Naive thymus-derived CD4-positive, alpha-beta T cell (primary cell): ENCODE measurements at regions not wholly inside any gene's neighbourhood (a gene's known extent, or its start where the extent isn't known, plus 50 kb on each side); places are given as distances from the start of the nearest gene placed in this dataset.
"Not testable (repeated sequence)": the region's sequence is repeated elsewhere in the genome, so short reads cannot be mapped to it uniquely, and the experiment has no call there.

ENCODE experiments used
- ATAC-seq: fragments of 150-1000 bp; cut with Tn5 transposase; 2 replicates; pipeline ENCODE4 v1.10.0; 2021; ENCODE audit warnings: mild to moderate bottlenecking, moderate library complexity
- CTCF ChIA-PET: fragments of 350-600 bp; sonication (Branson Sonifier 250); formaldehyde crosslinking; loops from one replicate; lab custom pipeline; 2021; ENCODE audit warnings: antibody characterized with exemption; lab: Charles Lee
- POLR2A ChIA-PET: fragments of 350-600 bp; sonication (Branson Sonifier 250); formaldehyde crosslinking; loops from one replicate; lab custom pipeline; 2021; ENCODE audit warnings: antibody characterized with exemption, inconsistent platforms; lab: Charles Lee
- DNase-seq, 9 donors: peaks; one replicate each; pipeline versions ENCODE4 v3.0.0 to v3.0.0-alpha.2; 2020 to 2022; ENCODE audit warnings: mixed read lengths in 1 of 9
- H3K27ac ChIP-seq: one replicate; pipeline ENCODE4 v1.7.0; 2013; ENCODE audit warnings: mild to moderate bottlenecking, low read depth, low read length, moderate library complexity
- H3K27me3 ChIP-seq, 2 donors: one replicate each; pipeline ENCODE4 v1.7.0; 2013; ENCODE audit warnings: low read length in 2 of 2, mild to moderate bottlenecking in 2 of 2, moderate library complexity in 2 of 2; ENCODE audit not compliant: control insufficient read depth in 2 of 2, insufficient read depth in 2 of 2
- H3K36me3 ChIP-seq, 3 experiments: 1 replicate in 2 of 3; 2 replicates in 1 of 3; pipeline ENCODE4 v1.7.0; 2013; ENCODE audit warnings: low read length in 3 of 3, mild to moderate bottlenecking in 3 of 3, moderate library complexity in 1 of 3; ENCODE audit not compliant: insufficient read depth in 3 of 3, control insufficient read depth in 2 of 3
- H3K4me1 ChIP-seq, 2 donors: one replicate each; pipeline ENCODE4 v1.7.0; 2013; ENCODE audit warnings: low read length in 2 of 2, mild to moderate bottlenecking in 2 of 2, moderate library complexity in 1 of 2; ENCODE audit not compliant: control insufficient read depth in 2 of 2, insufficient read depth in 2 of 2
- H3K4me3 ChIP-seq: 2 replicates; pipeline ENCODE4 v1.7.0; 2013; ENCODE audit warnings: mild to moderate bottlenecking, low read length
- H3K9me3 ChIP-seq, 3 experiments: 1 replicate in 2 of 3; 2 replicates in 1 of 3; pipeline ENCODE4 v1.7.0; 2013; ENCODE audit warnings: low read length in 3 of 3; ENCODE audit not compliant: control insufficient read depth in 2 of 3
- H3K27ac Mint-ChIP-seq, 9 donors: one replicate each; pipeline ENCODE4 v1.8.0; 2020 to 2022; ENCODE audit warnings: mixed read lengths in 9 of 9, mild to moderate bottlenecking in 8 of 9, moderate library complexity in 5 of 9, inconsistent platforms in 2 of 9
- H3K27me3 Mint-ChIP-seq, 5 donors: one replicate each; pipeline ENCODE4 v1.8.0; 2021 to 2022; ENCODE audit warnings: mixed read lengths in 5 of 5, mild to moderate bottlenecking in 1 of 5
- H3K36me3 Mint-ChIP-seq, 5 donors: one replicate each; pipeline ENCODE4 v1.8.0; 2020 to 2022; ENCODE audit warnings: mixed read lengths in 5 of 5, mild to moderate bottlenecking in 3 of 5, inconsistent platforms in 1 of 5
- H3K4me1 Mint-ChIP-seq, 7 donors: one replicate each; pipeline ENCODE4 v1.8.0; 2020 to 2022; ENCODE audit warnings: mixed read lengths in 7 of 7, mild to moderate bottlenecking in 3 of 7, inconsistent platforms in 1 of 7
- H3K4me3 Mint-ChIP-seq, 10 donors: one replicate each; pipeline ENCODE4 v1.8.0; 2020 to 2022; ENCODE audit warnings: mild to moderate bottlenecking in 10 of 10, mixed read lengths in 10 of 10, moderate library complexity in 6 of 10, inconsistent platforms in 2 of 10
- H3K9me3 Mint-ChIP-seq, 11 donors: one replicate each; pipeline ENCODE4 v1.8.0; 2020 to 2022; ENCODE audit warnings: mixed read lengths in 11 of 11, mild to moderate bottlenecking in 4 of 11, inconsistent platforms in 1 of 11, moderate library complexity in 1 of 11
- intact Hi-C, 2 donors: fragments of 100-400 bp; cut with micrococcal nuclease; formaldehyde crosslinking; loops; one replicate each; pipeline ENCODE4 v1.15.1; 2023

GRCh38 chr7:146019041-146020004 is 97.3 kb upstream of the CNTNAP2 start:
- H3K4me3 Mint-ChIP-seq, H3K27ac ChIP-seq, H3K27ac Mint-ChIP-seq, DNase-seq, H3K36me3 ChIP-seq, POLR2A ChIA-PET, H3K27me3 Mint-ChIP-seq, intact Hi-C loops, H3K4me1 Mint-ChIP-seq, H3K9me3 ChIP-seq, H3K4me3 ChIP-seq, H3K4me1 ChIP-seq, CTCF ChIA-PET, H3K36me3 Mint-ChIP-seq, ATAC-seq, H3K27me3 ChIP-seq: not testable (repeated sequence)
- H3K9me3 Mint-ChIP-seq = peaks cover 1 to 10% (median 6%) of the 10 kb centered on the region in 11 donors

GRCh38 chr7:146017366-146017765 is 99.2 kb upstream of the CNTNAP2 start:
- H3K4me3 ChIP-seq, H3K36me3 ChIP-seq, intact Hi-C loops, H3K27me3 ChIP-seq, H3K9me3 ChIP-seq, H3K4me1 Mint-ChIP-seq, POLR2A ChIA-PET, ATAC-seq, H3K4me3 Mint-ChIP-seq, DNase-seq, H3K27me3 Mint-ChIP-seq, H3K4me1 ChIP-seq, H3K36me3 Mint-ChIP-seq, H3K27ac ChIP-seq, CTCF ChIA-PET, H3K27ac Mint-ChIP-seq: not testable (repeated sequence)
- peaks cover 0 to 10% (median 5%) of the 10 kb centered on the region in 11 donors for H3K9me3 Mint-ChIP-seq

- not testable (repeated sequence) for H3K4me1 ChIP-seq
Measured at GRCh38 chr7:146014154-146014553, 102.4 kb upstream of the CNTNAP2 start.

GRCh38 chr7:146008293-146008692 is 108.3 kb upstream of the CNTNAP2 start:
- Mint-ChIP-seq H3K27ac (no peak overlapping the region), H3K9me3 (peaks cover 0 to 9% (median 3%) of the 10 kb centered on the region in 11 donors), H3K36me3 (no peaks in the 10 kb centered on the region), H3K4me3 (no peak overlapping the region), H3K4me1 (no peaks in the 10 kb centered on the region), H3K27me3 (no peaks in the 10 kb centered on the region)
- H3K9me3 ChIP-seq = no peaks in the 10 kb centered on the region
- DNase-seq = no peak
- ChIA-PET CTCF (no interaction called here), POLR2A (no interaction called here)
- ATAC-seq = no peak
- H3K27me3 ChIP-seq = no peaks in the 10 kb centered on the region
- no peaks in the 10 kb centered on the region for H3K4me1 ChIP-seq
- H3K4me3 ChIP-seq = no peak overlapping the region
- no peaks in the 10 kb centered on the region for H3K36me3 ChIP-seq
- H3K27ac ChIP-seq = no peak overlapping the region
- intact Hi-C loops = no loop called here

More at GRCh38 chr7:146014154-146014553, 102.4 kb upstream of the CNTNAP2 start:
- H3K4me1 Mint-ChIP-seq, H3K27ac Mint-ChIP-seq, intact Hi-C loops, CTCF ChIA-PET, H3K27me3 Mint-ChIP-seq, H3K36me3 Mint-ChIP-seq, H3K9me3 ChIP-seq, POLR2A ChIA-PET, ATAC-seq, DNase-seq, H3K4me3 Mint-ChIP-seq, H3K27ac ChIP-seq, H3K36me3 ChIP-seq, H3K9me3 Mint-ChIP-seq, H3K4me3 ChIP-seq, H3K27me3 ChIP-seq: not testable (repeated sequence)

- ATAC-seq (no peak), DNase-seq (no peak)
- Histone ChIP-seq H3K4me1 (no peaks in the 10 kb centered on the region), H3K27me3 (no peaks in the 10 kb centered on the region), H3K4me3 (no peak overlapping the region), H3K27ac (no peak overlapping the region), H3K9me3 (no peaks in the 10 kb centered on the region), H3K36me3 (no peaks in the 10 kb centered on the region)
- Mint-ChIP-seq H3K27me3 (no peaks in the 10 kb centered on the region), H3K9me3 (peaks cover 0 to 9% (median 2%) of the 10 kb centered on the region in 11 donors), H3K4me1 (peaks cover 0 to 3% (median 0%) of the 10 kb centered on the region in 7 donors), H3K36me3 (no peaks in the 10 kb centered on the region), H3K27ac (no peak overlapping the region), H3K4me3 (no peak overlapping the region)
- intact Hi-C loops = no loop called here
- ChIA-PET CTCF (no interaction called here), POLR2A (no interaction called here)
Measured at GRCh38 chr7:146004805-146005204, 111.8 kb upstream of the CNTNAP2 start.

- H3K4me3 ChIP-seq = no peak overlapping the region
- DNase-seq (no peak), ATAC-seq (no peak)
- CTCF ChIA-PET = no interaction called here
- no peaks in the 10 kb centered on the region for H3K27me3 Mint-ChIP-seq
- peaks cover 0 to 9% (median 2%) of the 10 kb centered on the region in 11 donors for H3K9me3 Mint-ChIP-seq
- intact Hi-C loops = no loop called here
- H3K4me1 ChIP-seq = no peaks in the 10 kb centered on the region
- POLR2A ChIA-PET = no interaction called here
- H3K9me3 ChIP-seq = no peaks in the 10 kb centered on the region
- no peak overlapping the region for H3K4me3 Mint-ChIP-seq
- no peak overlapping the region for H3K27ac ChIP-seq
- no peaks in the 10 kb centered on the region for H3K27me3 ChIP-seq
- H3K36me3 ChIP-seq = no peaks in the 10 kb centered on the region
- H3K4me1 Mint-ChIP-seq = peaks cover 0 to 3% (median 0%) of the 10 kb centered on the region in 7 donors
- H3K27ac Mint-ChIP-seq = no peak overlapping the region
- H3K36me3 Mint-ChIP-seq = no peaks in the 10 kb centered on the region
Measured at GRCh38 chr7:146002431-146003078, 114.0 kb upstream of the CNTNAP2 start.
